Bronchial epithelial cell (primary cell): ENCODE measurements at regions not wholly inside any gene's neighbourhood (a gene's known extent, or its start where the extent isn't known, plus 50 kb on each side); places are given as distances from the start of the nearest gene placed in this dataset.

Experiments
- DNase-seq: peaks from one replicate; pipeline ENCODE4 v3.0.0-alpha.2; 2010; ENCODE audit warnings: low read depth
- FAIRE-seq: peaks from 2 replicates; lab custom pipeline; 2011; peaks lifted over from hg19 to GRCh38; lab: Jason Lieb, UNC
- H3K27me3 ChIP-seq: 2 replicates; pipeline ENCODE4 v1.5.1; 2011; ENCODE audit warnings: low read length; ENCODE audit not compliant: control insufficient read depth, insufficient read depth
- H3K36me3 ChIP-seq: 2 replicates; pipeline ENCODE4 v1.5.1; 2011; ENCODE audit warnings: low read length; ENCODE audit not compliant: control insufficient read depth, insufficient read depth
- H3K4me3 ChIP-seq: 2 replicates; pipeline ENCODE4 v1.5.1; 2011; ENCODE audit warnings: mild to moderate bottlenecking, low read depth, low read length, control low read depth
- CTCF ChIP-seq: IDR thresholded peaks from 2 replicates; pipeline ENCODE4 v1.5.1; 2011; ENCODE audit warnings: mild to moderate bottlenecking, moderate library complexity, low read length, control low read depth, inconsistent platforms; ENCODE audit not compliant: insufficient read depth, severe bottlenecking

DNA sequence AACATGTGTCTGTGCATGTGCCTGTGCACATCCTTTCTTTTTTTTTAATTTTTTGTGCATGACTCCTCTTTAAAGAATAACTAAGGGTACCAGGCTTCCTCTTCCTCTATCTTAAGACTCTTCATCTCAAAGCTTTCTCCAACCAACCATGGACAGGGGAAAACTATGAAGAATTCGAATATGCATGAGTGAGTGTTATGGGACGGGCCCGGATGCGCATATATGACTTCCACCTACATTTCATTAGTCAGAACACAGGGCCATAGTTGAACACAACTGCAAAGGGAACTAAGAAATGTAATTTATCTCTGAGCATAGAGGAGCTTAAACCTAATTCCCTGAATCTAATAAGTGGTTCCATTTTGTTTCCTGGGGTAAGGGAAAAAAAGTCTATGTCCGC, 270.3 kb upstream of the SORCS1 start:
- H3K4me3 ChIP-seq, result no peak overlapping the region
- no peak for TF ChIP-seq CTCF
- DNase-seq (no peak), FAIRE-seq (no peak)
- no peaks in the 10 kb centered on the region for H3K36me3 ChIP-seq
- H3K27me3 ChIP-seq, result no peaks in the 10 kb centered on the region

GRCh38 chr10:107434201-107434600, 269.7 kb upstream of the SORCS1 start:
- H3K4me3 ChIP-seq, result no peak overlapping the region
- DNase-seq, result no peak
- no peak for TF ChIP-seq CTCF
- H3K36me3 ChIP-seq, result no peaks in the 10 kb centered on the region
- H3K27me3 ChIP-seq, result no peaks in the 10 kb centered on the region
- no peak for FAIRE-seq

DNA sequence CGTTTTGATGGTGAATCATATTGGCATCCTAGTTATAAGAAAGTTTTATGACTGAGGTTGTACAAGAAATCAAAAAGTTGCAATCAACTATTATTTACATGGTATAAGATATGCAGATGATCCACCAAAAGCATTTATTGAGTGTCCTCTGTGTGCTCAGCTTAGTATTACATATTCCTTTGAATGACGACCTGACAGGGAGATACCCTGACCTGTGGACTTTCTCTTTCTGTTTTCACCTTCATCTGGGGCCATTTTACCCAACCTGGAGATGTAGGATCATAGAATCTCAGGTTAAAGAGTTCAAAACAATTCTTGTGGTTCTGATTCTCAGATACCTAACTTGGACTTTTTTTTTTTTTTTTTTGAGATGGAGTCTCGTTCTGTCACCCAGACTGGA, 269.1 kb upstream of the SORCS1 start:
- H3K4me3 ChIP-seq, result no peak overlapping the region
- no peak for TF ChIP-seq CTCF
- H3K36me3 ChIP-seq, result no peaks in the 10 kb centered on the region
- no peaks in the 10 kb centered on the region for H3K27me3 ChIP-seq
- DNase-seq (no peak), FAIRE-seq (no peak)

DNA sequence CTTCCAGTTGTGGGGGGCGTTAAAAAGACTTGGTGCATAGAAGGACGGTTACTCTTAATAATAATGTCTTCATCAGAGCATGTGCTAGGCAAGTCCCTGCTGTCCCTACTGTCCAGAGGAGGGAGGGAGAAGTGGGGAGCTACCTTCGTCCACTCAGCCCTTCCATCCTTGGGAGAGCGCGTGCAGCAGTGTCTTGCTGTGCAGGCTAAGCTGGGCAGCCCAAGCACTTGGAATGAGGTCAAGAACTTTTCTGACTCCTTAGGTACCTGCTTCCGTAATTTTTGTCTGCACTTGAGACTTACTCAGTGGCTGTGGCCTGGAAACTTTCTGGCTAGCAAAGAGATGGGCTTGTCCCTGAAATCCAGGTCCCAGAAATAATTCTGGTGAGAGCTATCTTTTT, 265.9 kb upstream of the SORCS1 start:
- no peak overlapping the region for H3K4me3 ChIP-seq
- FAIRE-seq (no peak), DNase-seq (no peak)
- H3K36me3 ChIP-seq, result no peaks in the 10 kb centered on the region
- H3K27me3 ChIP-seq, result no peaks in the 10 kb centered on the region
- TF ChIP-seq CTCF, result no peak

GRCh38 chr10:107427016-107427415, 262.5 kb upstream of the SORCS1 start:
- no peak for TF ChIP-seq CTCF
- Histone ChIP-seq H3K27me3 (no peaks in the 10 kb centered on the region), H3K36me3 (no peaks in the 10 kb centered on the region), H3K4me3 (no peak overlapping the region)
- FAIRE-seq, result no peak
- DNase-seq, result no peak

DNA sequence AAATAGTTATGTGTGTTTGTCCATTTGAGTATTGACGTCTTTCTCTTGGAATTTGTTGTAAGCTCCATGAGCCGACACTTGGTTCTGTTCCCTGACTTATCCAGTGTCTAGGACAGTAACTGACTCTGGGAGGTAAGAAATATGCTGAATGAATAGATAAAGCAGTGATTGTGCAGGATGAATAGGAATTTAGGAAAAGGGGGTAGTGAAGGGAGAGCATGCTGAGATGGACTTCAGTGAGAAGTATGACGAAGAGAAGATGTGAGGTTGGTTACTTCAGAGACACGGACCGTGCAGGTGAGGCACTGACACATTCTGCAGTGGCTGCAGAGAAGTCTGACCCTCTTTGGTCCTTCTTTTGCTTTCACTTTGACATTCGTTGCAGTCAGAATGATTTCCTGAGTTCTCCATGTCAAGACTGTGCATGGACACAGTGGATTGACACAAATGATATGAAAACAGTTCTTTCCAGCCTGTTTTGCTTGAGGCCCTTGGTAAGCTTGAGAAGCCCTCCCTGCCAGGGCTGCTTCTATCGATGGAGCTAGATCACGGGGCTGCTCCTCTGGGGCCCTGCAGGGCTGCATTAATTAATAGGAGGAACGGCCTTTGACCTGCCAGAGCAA, 261.5 kb upstream of the SORCS1 start:
- no peaks in the 10 kb centered on the region for H3K27me3 ChIP-seq
- TF ChIP-seq CTCF, result no peak
- H3K36me3 ChIP-seq, result no peaks in the 10 kb centered on the region
- FAIRE-seq, result no peak
- no peak for DNase-seq
- no peak overlapping the region for H3K4me3 ChIP-seq
